ENCODE measurements at regions not wholly inside any gene's neighbourhood (a gene's known extent, or its start where the extent isn't known, plus 50 kb on each side); places are given as distances from the start of the nearest gene placed in this dataset.

DNA sequence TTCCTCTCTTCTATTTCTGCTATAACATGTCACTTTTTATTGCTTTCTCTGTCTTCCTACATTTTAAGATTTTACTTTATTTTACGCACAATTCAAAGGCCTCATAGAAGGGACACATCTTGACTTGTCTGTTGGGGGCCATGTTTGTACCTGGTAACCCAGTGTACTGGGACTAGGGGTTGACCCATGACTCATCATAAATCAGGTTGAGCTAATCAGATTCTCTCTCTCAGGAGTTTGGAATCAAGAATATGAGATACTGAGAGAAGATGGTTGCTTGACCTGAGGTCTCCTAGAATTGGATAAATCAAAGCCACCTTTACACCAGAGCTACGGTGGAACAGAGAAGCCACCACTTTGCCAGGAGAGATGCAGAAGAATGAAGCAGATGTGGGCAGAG, 153.0 kb downstream of the UXS1 start:
- no peak for DNase-seq

DNA sequence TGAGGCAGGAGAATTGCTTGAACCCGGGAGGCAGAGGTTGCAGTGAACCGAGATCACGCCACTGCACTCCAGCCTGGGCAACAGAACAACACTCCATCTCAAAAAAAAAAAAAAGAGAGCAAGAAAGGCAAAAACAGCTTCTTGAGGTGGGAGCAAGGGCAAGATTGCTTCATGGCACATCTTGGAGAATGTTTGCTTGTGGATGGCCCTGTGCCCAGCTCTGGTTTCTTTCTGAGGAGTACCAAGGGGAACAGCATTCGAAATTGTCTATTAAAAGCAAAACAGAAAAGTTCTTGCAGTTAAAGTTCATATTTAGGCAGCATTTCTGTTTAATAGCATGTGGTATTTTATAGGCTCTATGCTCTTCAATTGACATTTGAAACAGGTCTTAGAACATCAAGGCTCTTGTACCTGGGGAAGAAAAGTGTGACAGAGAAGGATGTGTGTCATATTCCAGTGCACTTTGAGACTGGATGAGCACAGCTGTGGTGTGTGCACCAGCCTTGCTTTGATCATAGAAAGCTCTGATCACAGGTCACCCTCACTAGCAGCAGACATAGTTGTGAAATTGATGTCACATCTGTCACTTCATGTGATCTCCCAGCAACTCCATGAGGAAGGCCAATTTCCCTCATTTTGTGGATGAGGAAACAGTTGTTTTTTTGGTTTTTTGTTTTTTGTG, 154.3 kb downstream of the UXS1 start:
- DNase-seq = no peak

DNA sequence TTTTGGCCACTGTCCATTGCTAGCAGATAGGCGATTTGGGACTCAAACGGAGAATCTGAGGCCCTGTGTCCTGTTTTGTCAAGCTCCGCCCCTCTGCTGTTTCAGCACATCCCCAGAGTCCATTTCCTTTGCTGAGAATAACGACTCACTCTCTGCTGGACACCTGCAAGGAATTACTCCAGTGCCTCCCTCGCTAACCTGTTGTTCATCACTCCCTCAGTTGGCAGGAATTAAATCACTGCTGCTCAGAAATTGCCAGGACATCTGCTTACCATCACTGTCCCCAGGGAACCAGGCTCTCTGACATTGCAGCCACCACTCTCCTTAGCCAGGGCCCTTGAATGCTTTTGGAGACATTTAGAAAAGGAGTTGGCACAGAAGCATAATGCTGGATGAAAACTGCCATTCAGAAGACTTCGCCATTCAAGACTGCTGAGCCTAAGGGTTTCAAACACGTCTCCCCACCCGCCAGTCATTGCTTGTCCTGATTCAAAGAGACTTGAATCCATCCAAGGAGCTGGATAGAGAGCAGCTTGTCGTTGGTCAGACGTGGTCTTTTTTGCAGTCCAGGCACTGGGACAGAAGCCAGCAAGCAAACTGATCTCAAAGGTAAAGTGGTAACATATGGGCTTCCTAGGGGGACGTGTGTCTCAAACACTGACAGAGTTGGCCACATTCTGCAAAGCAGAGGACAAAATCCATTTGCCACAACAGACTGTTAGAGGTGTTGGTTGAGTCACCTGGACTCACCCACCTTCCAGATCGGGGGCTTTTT, 155.3 kb downstream of the UXS1 start:
- DNase-seq = no peak

DNA sequence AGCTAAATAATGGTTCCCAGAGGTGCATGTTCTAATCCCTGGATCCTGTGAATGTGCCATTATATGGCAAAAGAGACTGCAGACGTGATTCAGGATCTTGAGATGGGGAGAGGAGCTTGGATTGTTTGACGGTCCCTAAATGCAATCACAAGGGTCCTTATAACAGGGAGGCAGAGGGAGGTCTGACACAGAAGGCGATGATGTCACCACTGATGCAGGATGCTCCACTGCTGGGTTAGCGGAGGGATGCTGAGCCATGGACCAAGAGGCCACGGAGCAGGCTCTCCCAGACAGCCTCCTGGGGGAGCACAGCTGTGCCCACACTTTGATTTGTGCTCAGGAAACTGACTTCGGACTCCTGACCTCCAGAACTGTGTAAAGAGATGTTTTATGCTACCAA, 156.2 kb downstream of the UXS1 start:
- no peak for DNase-seq

DNA sequence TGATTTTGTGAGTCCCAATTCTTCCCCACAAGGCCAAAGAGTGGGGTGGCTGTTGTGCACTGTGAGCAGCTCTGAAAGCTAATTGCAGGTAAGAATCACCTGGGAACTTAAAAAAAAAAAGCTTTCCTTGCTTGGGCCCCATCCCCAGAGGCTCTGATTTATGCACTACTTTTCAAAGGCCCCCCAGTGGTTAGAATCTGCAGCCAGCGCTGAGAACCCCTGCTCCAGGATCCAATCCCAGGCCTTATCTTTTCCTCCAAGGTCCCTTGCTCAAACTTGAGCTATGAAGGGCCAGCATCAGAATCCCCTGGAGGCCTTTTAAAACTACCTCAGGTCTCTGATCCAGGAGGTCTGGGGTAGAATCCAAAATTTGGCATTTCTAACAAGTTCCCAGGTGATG, 156.8 kb downstream of the UXS1 start:
- no peak for DNase-seq

DNA sequence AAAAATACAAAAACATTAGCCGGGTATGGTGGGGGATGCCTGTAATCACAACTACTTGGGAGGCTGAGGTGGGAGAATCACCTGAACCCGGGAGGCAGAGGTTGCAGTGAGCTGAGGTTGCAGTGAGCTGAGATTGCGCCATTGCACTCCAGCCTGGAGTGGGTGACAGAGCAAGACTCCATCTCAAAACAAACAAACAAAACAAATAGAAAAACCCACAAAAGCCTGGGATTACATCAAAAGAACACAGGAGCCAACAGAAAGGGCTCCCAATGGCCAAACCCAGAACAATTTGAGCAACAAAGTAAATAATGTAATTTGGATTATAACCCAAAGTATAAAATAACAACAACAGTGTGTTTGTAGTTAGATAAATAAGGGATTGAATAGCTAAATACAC, 159.8 kb downstream of the UXS1 start:
- no peak for DNase-seq

DNA sequence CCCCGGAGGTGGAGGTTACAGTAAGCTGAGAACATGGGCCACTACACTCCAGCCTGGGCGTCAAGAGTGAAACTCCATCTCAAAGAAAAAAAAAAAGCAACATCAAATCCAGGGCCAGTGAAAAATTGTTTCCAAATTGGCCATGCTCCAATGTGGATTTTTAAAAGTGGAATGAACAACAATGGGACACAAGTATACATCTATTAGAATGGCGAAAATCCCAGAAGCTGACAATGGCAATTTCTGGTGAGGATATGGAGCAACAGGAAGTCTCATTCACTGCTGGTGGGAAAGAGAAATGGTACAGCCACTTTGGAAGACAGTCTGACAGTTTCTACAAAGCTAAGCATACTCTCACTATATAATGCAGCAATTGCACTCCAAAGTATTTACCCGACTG, 161.4 kb downstream of the UXS1 start:
- no peak for DNase-seq

DNA sequence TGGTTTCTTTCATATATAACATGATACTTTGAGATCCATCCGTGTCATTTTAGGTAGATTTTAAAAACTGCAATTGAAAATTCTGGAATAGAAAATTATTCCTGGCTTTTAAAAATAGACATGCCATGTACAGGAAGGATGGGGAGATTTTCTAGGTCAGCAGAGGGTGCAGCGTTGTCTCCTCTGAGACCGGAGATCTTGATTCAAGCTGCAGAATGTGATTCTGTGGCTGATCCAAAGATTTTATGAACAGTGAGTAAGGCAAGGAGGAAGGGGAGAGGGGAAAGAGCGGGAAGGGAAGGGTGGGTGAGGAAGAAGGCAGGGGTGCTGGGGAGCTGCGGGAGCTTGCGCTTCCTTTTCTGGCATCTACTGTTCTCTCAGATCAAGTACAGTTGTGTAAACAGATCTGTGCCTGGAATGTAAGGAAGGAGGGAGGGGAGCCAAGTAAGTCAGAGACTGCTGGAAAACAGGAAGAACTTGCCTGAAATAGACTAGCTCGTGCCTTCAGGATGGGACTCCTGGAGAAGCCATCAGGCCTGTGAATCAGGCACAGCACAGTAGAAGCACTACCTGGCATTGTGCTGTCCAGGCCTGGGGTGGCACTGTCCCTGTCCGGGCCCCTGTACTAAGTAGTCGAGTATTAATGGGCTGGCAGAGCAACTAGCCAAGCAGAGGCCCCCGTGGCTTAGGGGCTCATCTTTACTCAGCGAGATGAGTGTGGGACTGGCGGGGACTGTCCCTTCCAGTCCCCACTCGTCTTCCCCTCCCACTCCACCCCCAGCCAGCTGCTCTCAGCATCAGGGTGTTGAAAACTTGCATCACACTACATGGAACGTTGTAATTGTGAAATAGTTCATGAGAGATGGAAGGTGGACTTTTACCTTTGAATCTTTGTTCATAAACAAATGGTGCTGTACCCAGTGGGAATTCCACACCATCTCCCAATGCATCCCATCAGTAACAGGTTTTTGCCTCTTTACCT, 163.5 kb downstream of the UXS1 start:
- DNase-seq = no peak

DNA sequence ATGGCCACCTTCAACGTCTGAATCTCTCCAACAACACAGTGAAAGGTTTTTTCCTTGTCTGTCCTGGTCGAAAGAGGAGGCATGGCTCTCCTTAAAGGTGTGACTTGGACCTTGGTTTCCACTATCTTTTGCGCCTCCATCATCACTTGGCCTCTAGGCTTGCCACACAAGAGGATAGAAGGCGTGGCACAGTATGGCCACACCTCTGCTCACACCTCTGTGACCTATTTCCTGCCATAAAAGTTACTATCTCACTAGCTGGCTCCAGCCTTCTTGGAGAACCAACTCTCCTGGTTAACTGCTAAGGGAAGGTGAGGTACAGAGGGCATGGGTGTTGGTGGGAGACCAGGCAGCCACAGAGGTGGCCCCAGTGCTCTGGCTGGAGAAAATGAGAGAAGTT, 165.9 kb downstream of the UXS1 start:
- no peak for DNase-seq

DNA sequence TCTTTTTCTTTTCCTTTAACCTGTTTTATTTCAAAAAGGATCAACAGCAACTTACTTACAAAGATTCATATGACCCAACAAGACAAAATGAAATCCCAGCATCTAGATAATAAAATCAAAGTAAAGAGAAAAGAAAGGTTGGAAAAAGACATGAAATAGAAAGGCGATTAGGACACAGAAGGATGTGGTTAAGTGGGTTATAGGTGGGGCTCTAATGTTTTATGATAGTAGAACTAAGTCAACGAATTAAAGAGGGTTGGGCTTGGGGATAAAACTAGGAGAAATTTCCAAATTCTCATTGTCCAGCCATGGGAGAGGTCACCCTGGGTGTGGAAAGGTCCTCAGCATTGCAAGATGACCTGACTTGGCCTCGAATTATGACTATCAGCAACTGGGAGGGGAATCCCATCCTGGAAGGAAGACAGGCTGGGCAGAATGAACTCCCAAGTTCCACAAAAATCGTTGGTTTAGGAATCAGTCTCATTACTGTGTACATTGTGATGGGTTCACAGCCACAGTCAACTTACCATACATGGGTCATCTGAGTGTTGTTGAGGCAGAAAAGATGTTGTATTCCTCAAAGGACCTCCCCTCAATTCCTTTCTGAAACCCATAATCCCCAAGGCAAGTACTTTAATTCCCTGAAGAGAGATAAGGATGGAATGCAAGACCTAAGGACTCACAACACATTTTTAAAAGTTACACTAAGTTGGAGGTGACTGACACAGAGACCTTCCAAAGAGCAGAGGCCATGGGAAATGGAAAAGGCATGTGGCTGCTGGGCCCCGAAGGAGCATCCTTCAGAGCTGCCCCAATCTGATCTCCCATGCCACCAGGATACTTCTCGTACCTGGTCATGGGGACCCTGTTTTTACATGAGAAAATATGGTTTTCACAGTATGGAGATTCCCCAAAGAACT, 167.6 kb downstream of the UXS1 start:
- DNase-seq = no peak

DNA sequence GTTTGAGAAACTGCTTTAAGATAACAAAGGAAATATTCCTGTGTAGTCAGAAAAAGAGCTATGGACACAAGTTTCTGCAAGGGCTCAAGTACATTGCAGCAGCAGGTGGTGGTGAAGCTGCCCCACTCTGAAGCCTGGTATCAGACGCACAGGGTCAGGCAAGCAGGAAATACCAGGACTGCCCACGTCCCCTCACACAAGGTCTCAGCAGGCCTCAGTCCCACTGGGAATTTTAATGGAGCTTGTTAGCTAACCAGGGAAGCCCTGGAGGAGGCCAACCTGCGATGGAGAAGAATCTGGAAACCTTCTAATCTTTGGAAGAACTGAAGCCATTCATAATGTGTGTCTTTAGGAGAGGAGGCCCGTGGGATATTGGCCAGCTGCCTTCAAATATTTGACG, 168.3 kb downstream of the UXS1 start:
- no peak for DNase-seq

DNA sequence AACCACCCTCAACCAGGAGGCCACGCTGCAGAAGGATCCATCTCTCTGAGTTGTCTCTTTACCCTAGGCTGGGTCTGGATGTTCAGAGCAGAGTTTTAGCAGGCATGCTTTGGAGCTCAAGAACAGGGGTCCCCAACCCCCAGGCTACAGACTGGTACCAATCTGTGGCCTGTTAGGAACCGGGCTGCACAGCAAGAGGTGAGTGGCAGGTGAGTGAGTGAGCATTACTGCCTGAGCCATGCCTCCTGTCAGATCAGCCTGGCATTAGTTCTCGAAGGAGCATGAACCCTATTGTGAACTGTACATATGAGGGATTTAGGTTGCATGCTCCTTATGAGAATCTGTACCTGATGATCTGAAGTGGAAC, 172.5 kb downstream of the UXS1 start:
- DNase-seq = no peak

DNA sequence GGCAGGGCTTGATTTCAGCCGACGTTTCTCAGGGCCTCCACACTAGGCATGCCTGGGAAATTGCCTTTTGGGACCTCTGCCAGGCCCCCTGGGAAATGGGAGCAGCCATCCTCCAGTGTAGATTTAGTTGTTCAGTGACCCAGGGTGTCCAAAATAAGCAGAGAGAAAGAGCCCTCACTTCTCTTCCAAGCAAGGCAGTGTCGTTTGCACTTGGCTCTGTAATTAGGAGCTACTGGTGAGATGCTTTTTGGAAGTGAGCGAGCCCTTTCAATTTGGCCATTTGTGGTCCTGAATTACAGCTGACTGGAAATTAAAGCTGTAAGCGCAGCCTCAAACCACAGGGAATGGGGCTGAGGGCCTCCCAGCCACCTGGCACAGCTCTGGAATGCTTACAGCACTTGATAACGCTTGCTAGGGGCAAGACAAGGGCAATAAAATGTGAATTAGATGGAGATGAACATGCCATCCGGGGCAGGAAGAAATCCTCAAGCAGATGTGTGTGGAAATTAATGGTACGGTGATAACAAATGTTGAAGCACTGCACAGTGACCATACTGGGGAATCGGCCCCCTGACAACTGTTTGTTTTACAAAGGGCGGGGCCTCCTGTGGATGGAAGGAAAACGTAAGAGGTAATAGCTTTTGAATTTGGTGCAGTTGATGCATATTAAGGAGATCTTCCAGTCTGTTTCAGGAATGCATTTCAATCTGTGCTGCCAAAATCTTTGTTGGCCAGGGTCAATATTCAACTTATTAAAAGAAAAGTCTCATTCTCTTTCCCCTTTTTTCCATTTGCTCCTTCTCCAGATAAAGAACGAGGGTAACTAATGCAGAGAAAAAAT, 173.1 kb downstream of the UXS1 start:
- DNase-seq = no peak

DNA sequence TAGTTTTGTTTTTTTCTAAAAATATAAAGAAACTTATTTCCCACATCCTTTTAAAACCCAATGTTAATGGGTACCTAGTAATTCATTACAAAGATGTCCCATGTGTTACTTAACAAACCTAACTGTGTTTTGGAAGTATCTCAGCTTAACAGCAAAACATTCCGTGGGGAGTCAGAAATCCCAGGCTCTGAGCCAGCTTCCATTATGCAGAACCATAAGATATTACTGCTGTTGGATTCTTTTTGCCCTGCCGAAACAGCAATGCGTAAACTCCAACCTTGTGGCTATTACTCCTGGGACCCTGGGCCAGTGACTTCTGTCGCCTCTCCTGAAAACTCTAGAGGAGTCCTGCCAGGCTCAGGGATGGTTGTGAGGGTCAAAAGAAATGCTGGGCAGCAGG, 174.1 kb downstream of the UXS1 start:
- DNase-seq = no peak

DNA sequence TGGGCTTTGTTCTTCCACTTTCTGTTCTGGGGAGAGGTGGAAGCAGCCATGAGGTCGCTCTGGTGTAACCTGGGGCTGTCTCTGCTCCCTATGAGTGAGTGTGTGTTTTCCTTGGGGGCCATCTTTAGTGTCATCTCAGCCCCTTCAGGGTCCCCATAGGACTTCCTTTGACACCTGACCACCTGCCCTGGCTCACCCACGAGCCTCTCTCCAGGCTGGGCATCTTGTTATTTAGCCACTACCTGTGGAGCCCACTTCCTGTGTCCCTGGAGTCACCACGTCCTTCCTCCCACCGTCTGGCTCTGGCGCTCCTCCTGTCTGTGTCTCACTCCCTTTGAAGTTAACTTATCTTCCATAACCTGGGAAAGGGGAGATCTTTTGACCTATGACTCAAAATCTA, 176.0 kb downstream of the UXS1 start:
- no peak for DNase-seq

DNA sequence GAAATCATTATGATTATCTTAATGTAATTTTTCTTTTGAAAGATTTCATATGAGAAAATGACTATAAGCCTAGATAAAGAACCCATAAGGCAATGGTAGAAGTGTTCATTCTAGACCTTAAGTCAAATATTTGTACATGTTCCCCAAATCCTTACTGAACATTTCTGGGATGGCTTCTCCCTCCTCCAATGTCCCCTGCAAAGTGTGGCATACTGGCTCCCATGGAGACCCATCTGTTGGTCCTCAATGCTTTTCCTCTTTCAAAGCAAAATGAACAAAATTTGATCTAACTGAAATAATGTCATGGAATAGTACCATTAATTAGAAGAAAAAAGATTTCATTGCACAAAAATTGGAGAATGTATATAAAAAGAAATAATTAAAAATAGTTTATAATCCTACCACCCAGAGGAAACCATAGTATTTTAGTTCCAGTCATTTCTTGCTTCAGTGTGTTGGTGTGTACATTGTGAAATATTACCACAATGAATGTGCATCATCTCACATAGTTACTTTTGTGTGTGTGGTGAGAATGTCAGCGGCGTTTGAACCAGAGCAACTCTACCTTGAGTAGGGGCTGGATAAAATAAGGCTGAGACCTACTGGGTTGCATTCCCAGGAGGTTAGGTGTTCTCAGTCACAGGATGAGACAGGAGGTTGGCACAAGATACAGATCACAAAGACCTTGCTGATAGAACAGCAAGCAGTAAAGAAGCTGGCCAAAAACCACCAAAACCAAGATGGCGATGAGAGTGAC, 181.3 kb downstream of the UXS1 start:
- no peak for DNase-seq

DNA sequence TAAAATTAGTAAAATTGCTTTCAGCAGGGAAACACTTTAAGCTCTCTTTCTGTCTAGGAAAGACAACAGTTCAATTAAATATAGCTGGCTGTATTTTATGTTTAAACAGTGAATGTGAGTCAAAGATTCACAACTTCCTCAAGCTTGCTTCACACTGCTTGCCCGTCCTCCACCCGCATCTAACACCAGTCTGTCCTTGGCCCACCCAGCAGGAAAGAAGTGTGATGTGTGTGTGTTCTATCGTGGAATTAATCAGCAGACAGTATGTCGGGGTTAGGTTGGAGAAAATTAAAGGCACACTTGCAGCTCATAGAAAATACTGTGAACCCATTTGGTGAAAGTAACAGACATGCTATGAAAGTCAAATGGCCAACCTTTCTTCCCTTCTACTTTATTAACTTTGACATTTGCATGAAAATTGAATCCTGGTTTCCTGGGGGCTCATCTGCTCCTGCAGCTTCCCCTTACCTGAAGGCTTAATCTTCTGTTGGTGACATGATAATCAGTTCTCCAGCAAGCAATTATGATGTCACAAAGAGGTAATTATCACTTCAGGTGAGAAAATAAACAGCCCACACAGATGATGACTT, 182.0 kb downstream of the UXS1 start:
- no peak for DNase-seq

DNA sequence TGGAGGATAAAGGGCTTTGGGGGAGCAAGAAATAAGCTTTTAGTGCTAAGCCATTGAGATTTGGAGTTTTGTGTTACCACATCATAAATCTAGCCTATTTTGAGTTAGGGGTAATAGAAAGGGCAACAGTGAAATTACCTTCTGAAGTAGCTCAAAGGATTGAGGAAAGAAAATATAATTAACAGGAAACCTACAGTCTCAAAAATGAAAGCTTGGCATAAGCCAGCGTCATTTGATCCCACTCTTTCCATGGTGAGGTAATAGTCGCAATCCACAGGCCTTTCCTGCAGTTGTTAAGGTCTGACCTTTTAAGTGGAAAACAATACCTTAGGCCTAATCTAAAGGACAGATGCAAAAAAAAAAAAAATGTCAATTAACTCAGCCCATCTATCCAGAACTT, 182.7 kb downstream of the UXS1 start:
- DNase-seq = no peak

DNA sequence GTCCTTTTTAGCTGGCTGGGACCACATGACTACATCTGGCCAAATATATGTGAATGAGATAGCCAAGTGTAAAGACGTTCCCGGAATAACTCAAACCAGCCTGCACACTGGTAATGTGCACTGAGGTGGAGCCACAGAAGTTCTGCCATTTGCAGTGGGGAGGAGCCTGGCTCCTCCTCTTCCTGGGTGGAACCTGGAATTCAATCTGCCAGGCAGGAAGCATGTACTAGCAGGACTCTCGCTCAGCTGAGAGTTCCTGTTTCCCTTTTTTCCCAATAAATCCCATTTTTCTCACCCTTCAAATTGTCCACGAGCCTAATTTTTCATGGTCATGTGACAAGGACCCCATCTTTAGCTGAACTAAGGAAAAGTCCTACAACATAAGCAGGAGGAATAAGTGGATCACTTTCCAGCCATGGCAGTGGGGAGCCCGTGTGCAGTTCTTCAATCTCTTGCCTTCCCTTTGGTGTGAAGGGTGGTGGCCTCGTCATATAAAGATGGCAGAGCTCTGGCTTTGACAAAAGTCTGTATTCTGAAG, 183.2 kb downstream of the UXS1 start:
- no peak for DNase-seq

DNA sequence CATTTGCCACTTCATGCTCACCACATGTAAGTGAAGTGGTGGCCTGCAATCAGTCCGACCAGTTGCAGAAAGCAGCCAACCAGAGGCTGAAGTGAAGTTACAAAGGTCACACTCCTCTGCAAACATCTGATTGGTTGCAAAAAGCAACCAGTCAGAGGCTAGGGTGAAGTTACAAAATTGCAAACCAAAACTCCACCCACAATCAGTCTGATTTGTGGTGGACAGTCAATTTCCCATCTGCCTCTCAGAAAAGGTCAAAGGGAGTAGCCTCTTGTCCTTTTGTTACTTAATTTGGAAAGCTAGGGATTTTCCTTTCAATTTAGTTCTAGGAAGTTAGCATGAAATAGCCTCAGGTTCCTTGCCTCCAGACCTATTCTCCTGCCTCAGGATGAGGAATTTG, 185.0 kb downstream of the UXS1 start:
- no peak for DNase-seq
